ENCODE measurements at regions not wholly inside any gene's neighbourhood (a gene's known extent, or its start where the extent isn't known, plus 50 kb on each side); places are given as distances from the start of the nearest gene placed in this dataset.
"Not testable (repeated sequence)": the region's sequence is repeated elsewhere in the genome, so short reads cannot be mapped to it uniquely, and the experiment has no call there.

DNA sequence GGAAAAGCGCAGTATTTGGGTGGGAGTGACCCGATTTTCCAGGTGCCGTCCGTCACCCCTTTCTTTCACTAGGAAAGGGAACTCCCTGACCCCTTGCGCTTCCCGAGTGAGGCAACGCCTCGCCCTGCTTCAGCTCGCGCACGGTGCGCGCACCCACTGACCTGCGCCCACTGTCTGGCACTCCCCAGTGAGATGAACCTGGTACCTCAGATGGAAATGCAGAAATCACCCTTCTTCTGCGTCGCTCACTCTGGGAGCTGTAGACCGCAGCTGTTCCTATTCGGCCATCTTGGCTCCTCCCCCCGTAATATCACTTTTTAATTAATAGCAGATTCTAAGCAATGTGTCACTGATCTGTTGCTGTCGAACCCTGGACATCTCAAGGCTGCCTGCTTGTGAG is 294.9 kb downstream of the MYCN start:
- TF ChIP-seq, protein P1, sequence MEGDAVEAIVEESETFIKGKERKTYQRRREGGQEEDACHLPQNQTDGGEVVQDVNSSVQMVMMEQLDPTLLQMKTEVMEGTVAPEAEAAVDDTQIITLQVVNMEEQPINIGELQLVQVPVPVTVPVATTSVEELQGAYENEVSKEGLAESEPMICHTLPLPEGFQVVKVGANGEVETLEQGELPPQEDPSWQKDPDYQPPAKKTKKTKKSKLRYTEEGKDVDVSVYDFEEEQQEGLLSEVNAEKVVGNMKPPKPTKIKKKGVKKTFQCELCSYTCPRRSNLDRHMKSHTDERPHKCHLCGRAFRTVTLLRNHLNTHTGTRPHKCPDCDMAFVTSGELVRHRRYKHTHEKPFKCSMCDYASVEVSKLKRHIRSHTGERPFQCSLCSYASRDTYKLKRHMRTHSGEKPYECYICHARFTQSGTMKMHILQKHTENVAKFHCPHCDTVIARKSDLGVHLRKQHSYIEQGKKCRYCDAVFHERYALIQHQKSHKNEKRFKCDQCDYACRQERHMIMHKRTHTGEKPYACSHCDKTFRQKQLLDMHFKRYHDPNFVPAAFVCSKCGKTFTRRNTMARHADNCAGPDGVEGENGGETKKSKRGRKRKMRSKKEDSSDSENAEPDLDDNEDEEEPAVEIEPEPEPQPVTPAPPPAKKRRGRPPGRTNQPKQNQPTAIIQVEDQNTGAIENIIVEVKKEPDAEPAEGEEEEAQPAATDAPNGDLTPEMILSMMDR (IDR thresholded peaks at IDR 0.05; ENCODE audit: low read depth, low read length), result not testable (repeated sequence)
- not testable (repeated sequence) for TF ChIP-seq POLR2A (IDR thresholded peaks at IDR 0.05; ENCODE audit: extremely low read depth, insufficient read length)
- TF ChIP-seq, protein P2, sequence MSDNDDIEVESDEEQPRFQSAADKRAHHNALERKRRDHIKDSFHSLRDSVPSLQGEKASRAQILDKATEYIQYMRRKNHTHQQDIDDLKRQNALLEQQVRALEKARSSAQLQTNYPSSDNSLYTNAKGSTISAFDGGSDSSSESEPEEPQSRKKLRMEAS (IDR thresholded peaks at IDR 0.05; ENCODE audit: low read depth, low read length), result not testable (repeated sequence)

Data from NB4 (cell line).